GM23248 (cell line): ENCODE measurements at regions not wholly inside any gene's neighbourhood (a gene's known extent, or its start where the extent isn't known, plus 50 kb on each side); places are given as distances from the start of the nearest gene placed in this dataset.

Source experiments
- EZH2 ChIP-seq: fragments of 200-600 bp; sonication (generic); IDR thresholded peaks from 2 replicates; pipeline ENCODE4 v1.6.1; 2018; ENCODE audit warnings: antibody characterized with exemption, mild to moderate bottlenecking; ENCODE audit not compliant: insufficient read depth, poor library complexity, severe bottlenecking
- EZH2phosphoT487 ChIP-seq: fragments of 200-600 bp; sonication (generic); IDR thresholded peaks from 2 replicates; pipeline ENCODE4 v1.6.1; 2018; ENCODE audit warnings: antibody characterized with exemption, moderate library complexity, mild to moderate bottlenecking, low read depth; ENCODE audit not compliant: insufficient read depth

GRCh38 chr11:127972816-127973215 lies 614.5 kb downstream of the ETS1 start:
- TF ChIP-seq EZH2, result no peak
- no peak for TF ChIP-seq EZH2phosphoT487
